Vagina (tissue), 2 donors: ENCODE measurements at regions not wholly inside any gene's neighbourhood (a gene's known extent, or its start where the extent isn't known, plus 50 kb on each side); places are given as distances from the start of the nearest gene placed in this dataset.

Experiments used
- DNase-seq, 2 donors: peaks; one replicate each; pipeline ENCODE4 v3.0.0-alpha.2; 2017; ENCODE audit errors: extremely low spot score in 2 of 2
- H3K27ac ChIP-seq: fragments of 200-600 bp; sonication (generic); one replicate; pipeline ENCODE4 v1.5.1; 2019
- H3K27me3 ChIP-seq: fragments of 200-600 bp; sonication (generic); one replicate; pipeline ENCODE4 v1.5.1; 2019
- H3K36me3 ChIP-seq, 2 donors: fragments of 200-600 bp; sonication (generic); one replicate each; pipeline ENCODE4 v1.5.1; 2017 to 2019
- H3K4me1 ChIP-seq: fragments of 200-600 bp; sonication (generic); one replicate; pipeline ENCODE4 v1.5.1; 2019
- H3K4me3 ChIP-seq, 2 donors: fragments of 200-600 bp; sonication (generic); 1 replicate in 1 of 2; 2 replicates in 1 of 2; pipeline ENCODE4 v1.5.1; 2016 to 2019
- H3K9me3 ChIP-seq: fragments of 200-600 bp; sonication (generic); one replicate; pipeline ENCODE4 v1.5.1; 2019
- CTCF ChIP-seq, 3 experiments: fragments of 450-650 bp in 2 of 3; fragments of 200-600 bp in 1 of 3; sonication (generic) in 1 of 3; IDR thresholded peaks; one replicate each; pipeline ENCODE4 v1.5.1; 2017 to 2019; ENCODE audit warnings: antibody characterized with exemption in 3 of 3, mild to moderate bottlenecking in 2 of 3, moderate library complexity in 2 of 3
- POLR2A ChIP-seq, 2 donors: fragments of 450-650 bp; IDR thresholded peaks; one replicate each; pipeline ENCODE4 v1.6.1; 2017; ENCODE audit warnings: antibody characterized with exemption in 2 of 2, mild to moderate bottlenecking in 2 of 2, moderate library complexity in 2 of 2
- POLR2AphosphoS5 ChIP-seq, 2 donors: sonication (generic); formaldehyde crosslinking; IDR thresholded peaks; one replicate each; pipeline ENCODE4 v1.9.0; 2017; ENCODE audit warnings: antibody characterized with exemption in 2 of 2, mild to moderate bottlenecking in 2 of 2, low read depth in 1 of 2; ENCODE audit not compliant: insufficient read depth in 1 of 2
- intact Hi-C: fragments of 100-400 bp; cut with DNase I; formaldehyde crosslinking; loops from one replicate; pipeline ENCODE4 v1.15.1; 2023

- no peaks in the 10 kb centered on the region for H3K9me3 ChIP-seq
- TF ChIP-seq POLR2A (IDR thresholded peaks at IDR 0.05) (no peak), POLR2AphosphoS5 (IDR thresholded peaks at IDR 0.05; ENCODE audit: insufficient read depth in 1 of 2, low read depth in 1 of 2) (no peak), CTCF (IDR thresholded peaks at IDR 0.05) (no peak)
Measured at GRCh38 chr5:26310415-26310814, 728.0 kb downstream of the CDH9 start.

DNA sequence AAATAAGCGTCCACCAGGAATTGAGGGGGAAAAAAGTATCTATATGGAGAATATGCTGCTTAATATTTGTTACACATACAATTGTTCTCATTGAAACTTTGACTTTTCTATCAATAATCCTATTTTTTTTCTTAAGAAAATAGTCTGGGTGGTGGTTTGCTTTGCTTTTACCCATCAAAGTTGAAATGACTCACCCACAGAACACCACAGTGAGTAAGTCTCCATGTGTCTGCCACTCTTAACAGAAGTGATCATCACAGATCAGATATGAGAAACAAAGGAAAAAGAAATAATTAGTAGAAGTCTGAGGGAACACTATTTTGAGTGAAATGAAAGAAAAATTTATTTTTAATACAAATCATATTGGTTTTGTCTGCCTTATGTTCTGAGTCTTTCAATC is 742.8 kb downstream of the CDH9 start:
- no peaks in the 10 kb centered on the region for H3K4me1 ChIP-seq

More at GRCh38 chr5:26310415-26310814, 728.0 kb downstream of the CDH9 start:
- Histone ChIP-seq H3K4me1 (no peaks in the 10 kb centered on the region), H3K4me3 (no peak overlapping the region), H3K27ac (no peak overlapping the region), H3K27me3 (no peaks in the 10 kb centered on the region), H3K36me3 (no peaks in the 10 kb centered on the region)
- DNase-seq, result no peak
- intact Hi-C loops, result no loop called here

GRCh38 chr5:26282190-26282589 is 756.2 kb downstream of the CDH9 start:
- no peak overlapping the region for H3K4me3 ChIP-seq
- intact Hi-C loops, result no loop called here
- no peak for DNase-seq
- H3K36me3 ChIP-seq, result no peaks in the 10 kb centered on the region
- H3K27ac ChIP-seq, result no peak overlapping the region
- H3K9me3 ChIP-seq, result no peaks in the 10 kb centered on the region
- TF ChIP-seq CTCF (IDR thresholded peaks at IDR 0.05) (no peak), POLR2AphosphoS5 (IDR thresholded peaks at IDR 0.05; ENCODE audit: insufficient read depth in 1 of 2, low read depth in 1 of 2) (no peak), POLR2A (IDR thresholded peaks at IDR 0.05) (no peak)
- H3K27me3 ChIP-seq, result no peaks in the 10 kb centered on the region
- H3K4me1 ChIP-seq, result no peaks in the 10 kb centered on the region

More for the DNA sequence above, 742.8 kb downstream of the CDH9 start:
- Histone ChIP-seq H3K27me3 (no peaks in the 10 kb centered on the region), H3K9me3 (no peaks in the 10 kb centered on the region), H3K36me3 (no peaks in the 10 kb centered on the region), H3K4me3 (no peak overlapping the region), H3K27ac (no peak overlapping the region)
- TF ChIP-seq CTCF (IDR thresholded peaks at IDR 0.05), result no peak
- TF ChIP-seq POLR2A (IDR thresholded peaks at IDR 0.05), result no peak
- no peak for TF ChIP-seq POLR2AphosphoS5 (IDR thresholded peaks at IDR 0.05; ENCODE audit: insufficient read depth in 1 of 2, low read depth in 1 of 2)
- intact Hi-C loops, result no loop called here
- DNase-seq, result no peak

DNA sequence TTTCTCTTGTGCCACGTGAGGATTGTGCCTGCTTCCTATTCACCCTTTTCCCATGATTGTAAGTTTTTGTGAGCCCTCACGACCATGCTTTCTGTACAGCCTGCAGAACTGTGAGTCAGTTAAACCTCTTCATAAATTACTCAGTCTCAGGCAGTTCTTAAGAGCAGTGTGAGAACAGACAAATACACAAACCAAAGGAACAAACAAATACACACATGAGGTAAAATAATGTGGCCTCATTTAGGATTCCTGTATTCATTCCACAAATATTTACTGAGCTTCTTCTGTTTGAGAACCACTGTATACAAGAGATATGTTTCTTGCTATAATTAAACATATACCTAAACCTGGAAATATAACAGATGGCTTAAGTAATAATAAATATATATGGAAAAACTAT is 760.3 kb downstream of the CDH9 start:
- no peak for DNase-seq
- H3K4me3 ChIP-seq, result no peak overlapping the region
- H3K9me3 ChIP-seq, result no peaks in the 10 kb centered on the region
- TF ChIP-seq POLR2AphosphoS5 (IDR thresholded peaks at IDR 0.05; ENCODE audit: insufficient read depth in 1 of 2, low read depth in 1 of 2), result no peak
- no peak for TF ChIP-seq POLR2A (IDR thresholded peaks at IDR 0.05)
- TF ChIP-seq CTCF (IDR thresholded peaks at IDR 0.05), result no peak
- H3K27ac ChIP-seq, result no peak overlapping the region
- intact Hi-C loops, result no loop called here
- H3K36me3 ChIP-seq, result no peaks in the 10 kb centered on the region
- H3K4me1 ChIP-seq, result no peaks in the 10 kb centered on the region
- no peaks in the 10 kb centered on the region for H3K27me3 ChIP-seq

DNA sequence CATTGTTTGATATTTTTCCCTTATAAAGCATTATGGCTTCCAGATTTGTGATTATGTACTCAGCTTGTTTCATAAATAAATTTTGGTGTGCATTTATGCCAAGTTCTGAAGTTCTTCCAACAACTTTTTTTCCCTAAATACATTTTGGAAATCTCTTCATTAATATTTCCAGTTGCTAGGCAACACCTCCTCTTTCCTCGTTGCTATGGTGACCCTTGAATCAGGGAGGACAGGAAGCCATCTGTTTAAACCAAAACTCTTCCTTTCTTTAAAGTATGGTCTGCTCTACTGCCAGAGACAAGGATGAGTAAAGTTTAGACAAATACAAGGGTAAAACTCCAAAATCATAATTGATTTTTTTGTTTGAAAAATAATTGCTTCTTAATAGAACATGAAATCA is 779.3 kb downstream of the CDH9 start:
- TF ChIP-seq POLR2AphosphoS5 (IDR thresholded peaks at IDR 0.05; ENCODE audit: insufficient read depth in 1 of 2, low read depth in 1 of 2), result no peak
- TF ChIP-seq CTCF (IDR thresholded peaks at IDR 0.05), result no peak
- TF ChIP-seq POLR2A (IDR thresholded peaks at IDR 0.05), result no peak
- no peaks in the 10 kb centered on the region for H3K27me3 ChIP-seq
- H3K9me3 ChIP-seq, result peaks cover 4% of the 10 kb centered on the region
- intact Hi-C loops, result no loop called here
- no peak for DNase-seq
- no peaks in the 10 kb centered on the region for H3K36me3 ChIP-seq
- no peaks in the 10 kb centered on the region for H3K4me1 ChIP-seq
- no peak overlapping the region for H3K4me3 ChIP-seq
- H3K27ac ChIP-seq, result no peak overlapping the region
